ENCODE measurements at regions not wholly inside any gene's neighbourhood (a gene's known extent, or its start where the extent isn't known, plus 50 kb on each side); places are given as distances from the start of the nearest gene placed in this dataset.

DNA sequence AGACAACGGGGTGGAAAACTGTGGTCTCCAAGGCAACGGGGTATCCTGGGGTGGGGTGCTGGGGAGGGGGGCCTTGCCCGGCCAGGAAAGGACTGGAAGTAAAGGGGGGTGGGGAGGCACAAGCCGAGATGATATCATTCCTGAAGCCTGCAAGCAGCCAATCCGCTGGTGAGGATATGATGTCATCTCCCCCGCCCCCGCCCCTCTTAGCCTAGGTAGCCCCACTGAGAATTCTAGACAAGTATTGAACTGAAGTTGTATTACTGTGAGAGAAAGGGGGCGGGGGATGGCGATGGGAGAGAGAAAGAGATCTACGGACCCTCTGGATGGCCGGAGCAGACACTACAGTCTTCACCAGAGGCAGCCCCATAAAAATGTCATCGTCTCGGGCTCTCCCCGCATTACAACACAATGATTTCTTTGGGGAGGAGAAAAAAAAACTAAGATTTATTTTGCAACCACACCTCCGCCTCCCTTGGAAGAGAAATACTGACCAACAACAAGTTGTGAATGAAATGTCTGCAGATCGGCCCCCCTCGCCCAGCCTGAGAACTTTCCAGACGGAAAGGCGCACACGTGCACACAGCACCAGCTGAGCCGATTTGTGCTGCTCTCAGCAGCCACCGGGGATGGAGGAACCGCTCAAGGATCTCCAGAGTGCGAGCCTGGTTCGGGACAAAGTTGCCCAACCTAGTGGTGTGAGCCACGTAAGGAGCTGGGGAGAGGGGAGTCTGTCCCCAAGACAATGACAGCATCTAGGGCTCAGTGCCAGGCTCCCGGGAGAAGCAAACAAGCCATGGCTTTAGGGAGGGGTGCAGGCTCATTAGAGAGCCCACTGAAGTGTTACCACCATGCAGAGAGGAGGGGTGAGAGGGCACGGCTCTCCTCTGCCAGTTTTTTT lies 222.1 kb downstream of the SOX9 start:
- DNase-seq (ENCODE audit: low spot score), result no peak

DNA sequence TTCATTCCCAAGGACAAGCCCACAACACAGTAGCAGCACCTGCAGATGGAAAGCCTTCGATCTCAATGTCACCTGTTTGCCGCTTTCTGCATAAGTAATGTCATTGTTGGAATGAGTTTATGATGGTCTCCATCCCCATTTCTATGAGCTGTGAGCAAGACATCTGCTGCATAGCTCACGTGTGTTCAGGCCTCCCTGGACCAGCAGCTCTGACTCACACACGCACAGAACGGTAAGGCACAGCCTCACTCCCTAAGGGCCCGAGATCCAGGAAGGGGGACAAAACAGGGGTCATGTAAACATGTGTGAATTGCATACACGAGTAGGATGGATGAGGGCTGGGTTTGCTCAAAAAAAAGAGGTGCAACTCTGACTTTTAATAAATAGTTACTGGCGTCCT lies 223.1 kb downstream of the SOX9 start:
- DNase-seq (ENCODE audit: low spot score), result no peak

DNA sequence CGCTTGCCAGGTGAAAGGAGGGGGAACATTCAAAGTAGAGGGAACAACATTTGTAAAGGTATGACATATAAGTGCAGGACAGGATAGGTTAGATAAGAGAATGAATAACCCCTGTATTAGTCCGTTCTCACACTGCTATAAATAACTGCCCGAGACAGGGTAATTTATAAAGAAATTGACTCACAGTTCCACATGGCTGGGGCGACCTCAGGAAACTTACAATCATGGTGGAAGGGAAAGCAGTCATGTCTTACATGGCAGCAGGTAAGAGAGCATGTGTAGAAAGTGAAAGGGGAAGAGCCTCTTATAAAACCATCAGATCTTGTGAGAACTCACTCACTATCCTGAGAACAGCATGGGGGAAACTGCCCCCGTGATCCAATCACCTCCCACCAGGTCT lies 223.8 kb downstream of the SOX9 start:
- DNase-seq (ENCODE audit: low spot score), result no peak

DNA sequence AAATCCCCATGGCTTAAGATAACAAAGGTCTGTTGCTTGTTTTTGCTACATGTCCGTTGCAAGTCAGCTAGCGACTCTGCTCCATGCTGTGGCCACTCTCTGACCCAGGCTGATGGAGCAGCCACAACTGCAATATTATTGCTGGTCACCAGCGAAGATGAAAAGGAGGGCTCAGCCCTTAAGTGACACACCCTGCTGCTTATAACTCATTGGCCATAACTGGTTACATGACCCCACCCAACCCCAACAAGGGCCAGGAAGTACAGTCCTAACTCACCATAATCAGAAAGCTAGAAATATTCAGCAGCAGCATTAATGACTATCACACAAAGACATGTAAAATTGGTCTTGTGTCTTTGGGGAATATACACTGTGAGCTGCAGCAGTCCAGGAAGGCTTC lies 224.3 kb downstream of the SOX9 start:
- no peak for DNase-seq (ENCODE audit: low spot score)

DNA sequence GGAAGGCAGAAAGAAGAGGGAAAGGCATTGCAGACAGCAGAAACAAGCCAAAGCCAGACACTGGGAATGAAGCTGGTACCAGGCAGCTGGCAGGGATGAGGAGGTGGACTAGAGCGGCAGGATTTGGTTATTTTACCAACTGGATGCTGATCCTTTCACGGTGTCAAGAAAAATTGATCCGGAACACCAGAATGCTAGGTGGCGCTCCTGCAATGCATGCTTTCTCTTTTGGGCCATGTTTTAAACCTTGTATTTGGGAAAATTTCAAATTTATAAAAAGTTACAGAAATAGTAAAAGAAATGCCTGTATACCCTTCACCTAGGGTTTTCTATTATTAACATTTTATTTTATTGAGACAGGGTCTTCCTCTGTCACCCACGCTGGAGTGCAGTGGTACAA lies 224.7 kb downstream of the SOX9 start:
- DNase-seq (ENCODE audit: low spot score), result no peak

DNA sequence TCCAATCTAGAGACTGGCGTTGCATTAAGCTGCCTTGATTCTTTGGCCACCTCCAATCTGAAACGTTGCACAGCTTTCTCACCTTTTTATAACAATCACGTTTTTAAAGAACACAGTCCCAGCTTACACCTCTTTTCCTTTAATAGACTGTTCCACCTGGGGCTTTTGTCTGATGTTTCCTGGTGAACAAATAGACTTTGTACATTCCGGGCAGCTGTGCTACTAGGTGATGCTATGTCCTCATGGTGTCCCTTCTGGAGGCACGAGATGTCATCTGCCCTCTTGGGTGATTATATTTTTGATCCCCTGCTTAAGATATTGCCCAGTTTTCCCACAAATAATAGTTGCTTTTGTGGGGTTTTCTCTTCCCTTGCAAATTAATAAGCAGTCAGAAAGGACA lies 225.5 kb downstream of the SOX9 start:
- DNase-seq (ENCODE audit: low spot score), result no peak

DNA sequence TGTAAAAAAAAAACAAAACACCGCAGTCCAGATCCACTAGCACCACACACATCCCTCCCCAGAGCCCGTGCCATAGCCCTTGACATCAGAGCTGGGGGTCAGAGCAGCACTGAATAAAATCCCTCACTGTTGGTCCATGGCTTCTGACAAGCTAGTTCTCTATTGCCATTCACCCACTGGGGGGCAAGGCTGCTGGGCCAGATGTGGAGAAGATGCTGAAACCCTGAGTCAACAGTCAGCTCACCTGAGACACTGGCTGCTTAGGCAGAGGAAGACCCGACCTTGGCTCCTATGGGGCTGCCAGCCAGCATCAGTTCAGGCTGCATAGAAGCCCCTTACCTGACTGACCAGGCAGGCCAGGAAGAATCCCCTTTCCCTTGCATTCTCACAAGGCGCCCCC lies 228.2 kb downstream of the SOX9 start:
- no peak for DNase-seq (ENCODE audit: low spot score)

DNA sequence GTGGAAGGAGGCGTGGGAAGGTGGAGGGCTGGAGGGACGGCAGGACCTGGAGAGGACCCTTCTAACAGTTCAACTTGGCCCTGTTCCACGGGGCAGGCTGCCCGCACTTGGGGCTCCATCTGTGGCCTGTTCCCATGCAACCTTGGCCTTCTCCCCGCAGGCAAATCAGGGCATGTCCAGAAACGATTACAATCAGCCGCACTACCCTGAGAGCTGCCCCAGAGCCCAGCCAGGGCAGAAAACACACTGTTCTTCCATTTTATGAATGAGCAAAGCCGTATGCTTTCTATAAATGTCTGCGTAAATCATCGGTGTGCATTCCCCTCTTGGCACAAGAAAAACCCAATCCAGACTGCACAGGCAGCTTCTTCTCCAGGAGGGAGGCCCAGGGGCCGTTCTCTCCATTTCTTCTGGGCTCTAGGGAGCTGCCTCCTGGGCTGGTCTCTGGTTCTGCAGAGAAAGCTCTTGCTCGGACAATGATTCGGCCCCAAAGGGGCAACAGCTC lies 228.7 kb downstream of the SOX9 start:
- DNase-seq (ENCODE audit: low spot score), result no peak

DNA sequence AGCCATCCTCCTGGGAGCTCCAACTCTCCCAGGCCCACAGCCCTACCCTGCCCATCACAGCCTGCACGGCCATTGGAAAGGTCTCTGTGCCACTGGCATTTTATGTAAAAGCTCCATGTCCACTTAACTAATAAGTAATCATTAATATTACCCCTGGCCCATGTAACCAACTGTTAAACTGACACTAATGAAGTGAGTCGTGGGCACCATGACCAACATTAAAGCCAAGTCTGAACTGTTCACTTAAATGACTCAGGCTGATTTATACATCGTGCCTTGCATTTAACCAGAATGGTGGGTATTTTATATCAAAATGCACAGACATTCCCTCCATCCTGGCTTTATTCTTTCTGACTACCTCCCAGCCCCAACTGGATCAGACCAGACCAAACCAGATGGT lies 229.3 kb downstream of the SOX9 start:
- no peak for DNase-seq (ENCODE audit: low spot score)

DNA sequence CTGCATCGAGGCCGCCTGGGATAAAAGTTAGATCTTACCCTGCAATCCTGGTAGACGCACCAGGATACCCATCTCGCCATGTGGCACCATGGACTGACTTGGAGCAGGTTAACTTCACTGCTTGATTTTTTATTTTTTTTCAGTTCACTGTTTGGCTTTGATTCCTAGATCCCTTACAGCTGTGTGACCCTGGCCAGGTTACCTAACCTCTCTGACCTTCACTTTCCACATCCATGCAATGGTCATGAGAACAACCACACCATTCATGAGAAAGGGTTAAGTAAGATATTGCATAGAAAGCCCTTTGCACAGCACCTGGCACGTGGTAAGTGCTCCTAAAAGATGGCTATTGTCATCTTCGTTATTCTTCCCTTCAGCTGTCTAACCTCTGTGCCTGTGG lies 230.5 kb downstream of the SOX9 start:
- DNase-seq (ENCODE audit: low spot score), result no peak

DNA sequence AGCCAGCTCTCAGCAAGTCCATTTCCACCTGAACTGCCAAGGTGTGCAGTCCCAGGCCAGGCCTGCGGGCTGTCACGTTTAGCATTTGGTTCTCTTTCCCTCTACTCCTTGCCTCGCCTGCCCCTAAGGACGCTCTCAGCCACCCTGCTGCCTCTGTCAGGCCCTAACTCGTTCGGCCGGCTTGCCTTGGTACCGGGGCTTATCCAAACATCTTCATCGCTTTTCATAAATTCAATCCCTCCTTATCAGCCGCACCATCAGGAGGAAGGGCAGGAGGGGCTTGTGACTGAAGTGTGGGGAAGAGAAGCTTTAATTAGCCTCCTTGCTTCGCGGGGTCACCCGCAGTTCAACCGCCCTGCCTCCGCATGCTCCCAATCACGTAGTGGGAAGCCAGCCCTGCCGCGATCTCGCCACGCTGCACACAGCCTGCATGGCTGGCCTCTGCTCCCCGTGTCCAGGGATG lies 231.1 kb downstream of the SOX9 start:
- no peak for DNase-seq (ENCODE audit: low spot score)

DNA sequence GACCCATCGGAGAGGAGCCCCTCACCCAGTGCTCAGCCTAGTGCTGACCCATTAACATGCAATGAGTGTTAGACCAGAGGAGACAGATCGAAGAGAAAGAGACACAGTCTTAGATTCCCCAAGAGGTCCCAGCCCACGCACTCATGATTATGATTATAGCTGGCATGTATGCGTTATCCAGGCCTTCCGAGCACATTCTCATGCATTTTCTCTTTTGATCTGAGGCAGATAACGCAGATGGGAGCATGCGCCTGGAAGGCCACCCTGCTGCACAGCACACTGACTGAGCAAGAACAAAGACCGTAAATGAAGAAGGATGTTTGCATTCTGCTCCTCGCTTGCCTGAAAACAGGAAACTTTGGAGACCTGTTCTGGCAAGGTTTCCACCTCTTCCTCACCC lies 232.7 kb downstream of the SOX9 start:
- DNase-seq (ENCODE audit: low spot score), result no peak

DNA sequence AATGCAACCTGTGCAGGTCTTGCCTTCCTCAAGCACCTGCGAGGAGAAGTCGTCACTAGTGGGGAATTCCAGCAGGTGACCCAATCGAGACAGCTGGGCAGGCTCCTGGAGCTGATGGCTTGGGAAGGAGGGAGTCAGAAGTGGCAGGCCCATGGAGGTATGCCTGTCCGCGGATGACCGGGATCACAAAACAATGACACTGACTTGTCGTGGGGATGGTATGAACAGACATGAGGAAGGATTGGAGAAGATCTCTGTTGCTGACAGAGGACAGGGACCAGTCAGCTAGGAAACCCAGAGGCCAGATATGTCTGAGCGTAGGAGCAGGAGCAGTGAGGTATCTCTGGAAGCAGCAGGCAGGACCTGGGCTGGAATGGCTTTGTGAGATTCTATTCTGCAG lies 233.3 kb downstream of the SOX9 start:
- no peak for DNase-seq (ENCODE audit: low spot score)

DNA sequence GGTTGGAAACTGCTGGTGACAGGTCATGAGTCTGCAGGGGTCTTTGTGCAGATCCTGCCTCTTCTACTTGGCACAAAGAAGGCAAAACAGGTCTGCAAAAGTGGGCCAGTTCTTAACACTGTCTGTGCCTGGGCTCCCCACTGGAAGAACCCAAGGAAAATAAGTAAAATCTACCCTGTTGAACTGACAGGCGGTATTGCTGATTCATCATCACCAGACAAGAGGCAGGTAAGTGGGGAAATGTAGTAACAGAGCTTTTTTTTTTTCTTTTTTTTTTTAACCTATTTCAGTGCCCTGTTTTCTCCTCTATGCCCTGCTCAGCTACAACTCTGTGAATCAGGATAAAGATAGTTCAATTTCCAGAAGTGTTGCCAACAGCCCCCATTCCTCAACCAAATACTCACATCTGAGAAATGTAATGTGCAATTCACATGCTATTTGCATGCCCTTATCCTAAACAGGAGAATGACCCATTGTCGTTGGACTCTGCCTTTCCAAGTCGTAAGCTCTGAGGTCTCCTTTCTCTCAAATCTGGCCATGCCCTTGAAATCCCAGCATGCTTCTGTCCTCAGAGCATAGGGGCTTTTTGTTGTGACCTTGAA lies 237.0 kb downstream of the SOX9 start:
- no peak for DNase-seq (ENCODE audit: low spot score)

DNA sequence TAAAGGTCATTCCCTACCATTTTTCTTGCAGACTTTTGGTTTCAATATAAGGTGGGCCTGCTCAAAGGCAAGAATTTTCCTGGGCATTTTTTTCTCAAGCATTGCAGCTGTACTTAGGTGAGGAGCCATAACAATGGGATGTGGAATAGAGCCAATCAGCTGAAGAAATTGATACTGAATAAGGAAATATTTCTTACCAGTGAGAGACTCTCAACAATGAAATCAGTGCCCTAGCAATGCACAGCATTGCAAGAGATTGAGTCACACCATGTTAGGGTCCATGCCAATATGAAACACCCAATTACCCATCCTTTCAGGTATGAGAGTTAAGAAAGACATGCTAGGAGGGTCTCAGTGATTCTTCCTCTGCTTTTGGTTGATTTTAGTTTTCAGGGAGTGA lies 237.6 kb downstream of the SOX9 start:
- DNase-seq (ENCODE audit: low spot score), result no peak

DNA sequence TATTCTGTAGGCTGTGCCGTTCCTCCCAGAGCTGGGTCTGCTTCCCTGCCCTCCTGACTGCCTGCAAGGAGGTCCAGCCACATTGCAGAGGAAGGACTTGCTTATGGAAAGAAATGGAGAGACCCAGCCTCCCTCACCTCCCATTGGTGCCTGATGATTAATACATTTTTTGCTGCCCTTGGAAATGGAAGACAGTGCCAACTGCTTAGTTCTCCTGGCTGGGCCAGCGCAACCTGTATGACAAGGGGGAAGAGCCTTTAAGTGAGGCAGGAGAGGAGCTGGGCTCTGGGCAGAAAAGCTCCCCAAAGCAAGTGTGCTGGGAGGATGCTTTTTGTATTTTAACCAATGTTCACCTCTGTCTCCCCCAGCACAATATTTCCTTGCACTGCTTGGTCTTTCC lies 238.5 kb downstream of the SOX9 start:
- no peak for DNase-seq (ENCODE audit: low spot score)

DNA sequence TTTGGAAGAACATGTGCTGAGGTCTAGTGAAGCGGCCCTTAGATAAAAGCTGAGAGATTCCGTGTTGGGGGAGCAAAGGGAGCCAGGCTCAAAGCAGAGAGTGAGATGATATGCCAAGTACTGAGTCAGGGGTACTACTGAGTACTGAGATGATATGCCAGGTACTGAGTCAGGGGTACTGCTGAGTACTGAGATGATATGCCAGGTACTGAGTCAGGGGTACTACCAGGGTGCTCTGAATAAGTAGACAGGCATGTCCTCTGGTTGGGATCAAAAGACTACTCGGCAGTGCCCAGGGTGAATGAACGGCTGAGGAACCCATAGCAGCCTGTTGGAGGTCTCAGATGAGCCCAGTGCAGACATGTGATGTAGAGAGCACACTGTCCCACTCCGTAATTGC lies 239.0 kb downstream of the SOX9 start:
- no peak for DNase-seq (ENCODE audit: low spot score)

DNA sequence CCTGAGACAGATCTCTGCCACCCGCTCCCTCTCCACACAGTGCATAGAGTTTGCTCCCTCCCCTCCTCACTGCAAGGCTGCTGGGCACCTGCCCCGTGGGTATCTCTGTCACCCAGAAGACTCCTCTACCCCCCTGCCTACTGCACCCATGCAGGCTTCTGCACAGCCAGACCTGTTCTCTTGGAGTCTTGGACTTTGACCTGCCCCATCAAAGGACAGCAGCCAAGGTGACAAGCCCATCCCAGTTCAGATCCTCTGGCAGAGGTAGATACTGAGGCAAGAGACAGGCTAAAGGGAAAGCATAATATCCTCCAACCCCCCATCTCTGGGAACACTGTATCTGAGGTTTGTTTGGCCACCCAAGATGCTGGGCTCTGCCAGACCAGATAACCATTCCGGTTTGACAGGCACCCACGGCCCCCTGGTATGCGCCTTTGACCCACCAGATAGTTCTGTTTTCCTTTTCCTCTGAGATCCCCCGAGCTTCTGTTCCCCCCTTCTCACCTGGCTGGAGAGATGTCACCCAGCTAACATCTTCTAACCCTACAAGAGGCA lies 239.6 kb downstream of the SOX9 start:
- no peak for DNase-seq (ENCODE audit: low spot score)

DNA sequence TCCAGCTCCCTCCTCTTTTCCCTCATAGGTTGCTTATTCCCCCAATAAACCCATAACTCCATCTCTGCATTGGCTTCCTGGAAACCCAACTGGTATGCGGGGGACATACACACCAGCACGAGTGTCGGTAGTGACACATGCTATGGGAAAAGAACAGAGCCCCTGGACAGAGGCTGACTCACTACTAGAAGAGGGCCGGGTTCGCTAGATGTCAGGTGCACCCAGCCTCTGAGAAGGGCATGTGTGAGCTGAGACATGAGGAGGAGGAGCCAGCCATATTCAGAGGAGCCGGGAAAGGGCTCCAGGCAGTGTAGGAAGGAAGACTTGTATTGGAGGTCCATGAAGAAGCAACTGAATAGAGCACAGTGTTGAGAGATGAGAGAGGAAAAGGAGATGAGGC lies 241.1 kb downstream of the SOX9 start:
- DNase-seq (ENCODE audit: low spot score), result no peak

DNA sequence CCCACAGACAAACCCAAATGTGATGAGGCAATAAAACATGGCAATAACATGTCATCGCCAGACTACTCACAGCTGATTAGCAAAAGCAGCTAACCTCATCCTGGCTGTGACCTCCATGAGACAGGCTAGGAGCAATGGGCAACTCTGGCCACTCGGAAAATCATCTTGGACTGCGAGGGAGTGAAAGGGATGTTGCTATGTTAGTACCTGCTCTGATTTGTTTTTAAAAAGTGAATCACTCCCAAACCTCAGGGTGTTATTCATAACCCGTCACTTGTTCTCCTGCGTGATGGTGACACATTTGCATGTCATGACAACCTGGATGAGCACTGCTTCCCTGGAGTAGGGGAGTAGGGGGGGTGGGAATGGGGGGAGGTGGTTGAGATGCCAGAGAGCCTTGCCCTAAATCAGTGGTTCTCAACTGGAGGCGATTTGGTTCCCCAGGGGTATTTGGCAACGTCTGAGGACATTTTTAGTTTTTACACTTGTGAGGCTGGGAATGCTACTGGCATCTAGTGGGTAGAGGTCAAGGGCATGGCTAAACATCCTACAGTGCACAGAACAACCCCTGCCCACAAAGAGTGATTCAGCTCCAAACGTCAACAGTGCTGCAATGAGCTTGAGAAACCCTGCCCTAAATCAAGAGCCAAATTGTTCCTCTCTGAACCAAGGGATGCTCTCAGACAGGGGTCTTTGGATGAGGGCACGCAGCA lies 241.7 kb downstream of the SOX9 start:
- DNase-seq (ENCODE audit: low spot score), result no peak

DNA sequence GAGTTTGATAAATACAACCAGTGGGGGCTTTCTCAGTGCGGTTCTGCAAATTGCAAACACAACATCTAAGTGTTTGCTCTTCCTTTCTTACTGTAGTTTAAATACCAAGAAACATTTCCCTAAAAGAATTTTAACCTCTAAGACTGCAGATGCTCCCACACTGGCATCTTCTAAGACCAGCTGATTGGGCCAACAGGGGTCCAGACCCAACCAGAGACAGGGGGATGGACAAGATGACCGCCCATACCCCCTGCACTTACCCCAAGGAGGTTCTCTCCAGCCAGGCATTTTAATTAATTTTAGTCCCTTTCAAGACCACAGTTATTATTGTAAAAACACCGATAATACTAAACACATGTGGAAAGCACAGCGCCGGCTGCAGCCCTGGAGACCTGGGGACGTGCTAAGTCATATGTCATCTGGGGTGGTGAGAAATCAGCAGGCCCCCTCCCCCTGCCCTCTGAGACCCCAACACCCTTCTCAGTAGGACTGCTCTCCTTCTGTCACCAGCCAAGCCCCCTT lies 242.3 kb downstream of the SOX9 start:
- DNase-seq (ENCODE audit: low spot score), result no peak

DNA sequence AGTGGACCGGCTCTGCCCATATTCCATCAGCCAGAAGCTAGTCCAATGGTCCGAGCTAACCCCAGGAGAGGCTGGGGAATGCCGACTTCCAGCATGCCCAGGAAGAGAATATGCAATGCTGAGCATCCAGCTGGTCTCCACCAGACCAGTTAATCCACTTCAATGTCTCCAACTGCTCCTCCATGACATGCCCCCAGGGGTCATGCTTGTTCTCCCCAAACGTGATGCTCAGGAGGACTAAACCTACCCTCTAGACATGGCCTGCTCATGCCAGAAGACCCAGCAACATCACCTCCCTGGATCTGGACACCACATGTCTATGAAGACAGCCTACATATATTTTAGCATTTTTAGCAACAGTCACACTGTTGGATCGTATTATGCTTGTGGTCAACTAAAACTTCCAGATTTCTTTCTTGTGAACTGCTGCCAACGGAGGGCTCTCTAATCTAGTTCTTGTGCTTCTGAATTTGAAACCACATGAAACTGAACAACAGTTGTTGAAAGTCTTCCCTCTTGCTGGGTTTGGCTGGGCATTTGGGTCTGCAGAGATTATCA lies 245.1 kb downstream of the SOX9 start:
- DNase-seq (ENCODE audit: low spot score), result no peak

All from putamen (tissue), 1 donor.